ENCODE measurements at regions not wholly inside any gene's neighbourhood (a gene's known extent, or its start where the extent isn't known, plus 50 kb on each side); places are given as distances from the start of the nearest gene placed in this dataset.

DNA sequence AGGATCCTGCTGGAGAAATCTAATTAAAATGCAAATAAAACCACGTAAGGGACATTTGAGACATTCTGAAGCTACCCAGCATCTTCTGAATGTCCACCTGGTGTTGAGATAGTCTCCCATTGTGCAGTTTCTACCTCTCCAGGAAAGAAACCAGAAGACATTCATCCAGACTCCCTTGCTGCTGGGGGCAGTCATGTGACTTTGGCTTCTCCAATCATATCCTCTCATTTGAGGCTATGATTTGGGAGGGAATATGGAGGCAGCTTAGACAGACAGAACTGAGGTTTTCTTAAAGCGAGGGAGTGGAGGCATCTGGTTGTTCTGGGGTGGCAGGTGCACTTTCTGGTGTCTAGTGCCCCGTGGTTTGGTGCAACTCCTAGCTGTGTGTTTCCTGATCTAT lies 315.2 kb upstream of the SULF2 start:
- Mint-ChIP-seq H3K27me3 (peaks cover under 1% of the 10 kb centered on the region), H3K4me3 (no peak overlapping the region), H3K36me3 (no peaks in the 10 kb centered on the region), H3K27ac (no peak overlapping the region), H3K9me3 (ENCODE audit: low read depth) (no peaks in the 10 kb centered on the region), H3K4me1 (ENCODE audit: low read depth) (no peaks in the 10 kb centered on the region)

DNA sequence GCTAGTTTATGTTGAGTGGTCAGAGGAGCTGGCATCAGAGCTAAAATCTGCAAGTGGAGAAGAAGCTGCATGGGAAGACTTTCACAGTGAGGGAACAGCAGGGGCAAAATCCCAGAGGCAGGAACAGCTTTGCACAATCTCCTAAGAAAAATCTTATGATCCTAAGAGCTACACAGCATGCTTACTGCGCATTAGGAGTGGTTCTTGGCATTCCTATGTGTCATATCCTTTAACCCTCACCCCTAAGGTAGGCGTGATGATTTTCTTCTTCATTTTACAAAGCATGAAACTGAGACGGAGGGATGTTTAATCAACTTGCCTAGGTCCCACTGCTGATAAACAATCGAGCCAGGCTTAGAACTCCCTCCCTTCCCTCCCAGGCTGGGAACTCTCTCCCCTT lies 313.6 kb upstream of the SULF2 start:
- no peaks in the 10 kb centered on the region for H3K36me3 Mint-ChIP-seq
- no peak overlapping the region for H3K27ac Mint-ChIP-seq
- no peaks in the 10 kb centered on the region for H3K4me1 Mint-ChIP-seq (ENCODE audit: low read depth)
- no peaks in the 10 kb centered on the region for H3K9me3 Mint-ChIP-seq (ENCODE audit: low read depth)
- H3K4me3 Mint-ChIP-seq, result no peak overlapping the region
- H3K27me3 Mint-ChIP-seq, result no peaks in the 10 kb centered on the region

DNA sequence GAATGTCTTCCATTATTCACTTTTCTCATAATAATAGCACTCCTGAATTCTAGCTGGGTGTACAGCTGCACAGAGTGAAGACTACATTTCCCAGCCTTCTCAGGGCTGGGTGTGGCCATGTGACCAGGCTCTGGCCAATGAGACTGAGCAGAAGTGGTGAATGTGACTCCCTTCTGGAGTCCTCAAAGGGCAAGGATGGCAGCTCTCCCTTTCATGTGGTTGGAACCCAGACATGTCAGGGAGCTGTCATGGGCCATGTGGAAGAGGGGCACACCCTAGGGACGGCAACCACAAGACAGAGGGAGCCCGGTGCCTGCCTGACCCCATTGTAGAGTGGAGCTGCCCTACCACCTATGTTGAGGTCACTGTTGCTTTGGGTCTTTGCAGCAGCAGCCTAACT lies 312.8 kb upstream of the SULF2 start:
- Mint-ChIP-seq H3K9me3 (ENCODE audit: low read depth) (no peaks in the 10 kb centered on the region), H3K4me1 (ENCODE audit: low read depth) (no peaks in the 10 kb centered on the region), H3K36me3 (no peaks in the 10 kb centered on the region), H3K4me3 (no peak overlapping the region), H3K27ac (no peak overlapping the region), H3K27me3 (no peaks in the 10 kb centered on the region)

DNA sequence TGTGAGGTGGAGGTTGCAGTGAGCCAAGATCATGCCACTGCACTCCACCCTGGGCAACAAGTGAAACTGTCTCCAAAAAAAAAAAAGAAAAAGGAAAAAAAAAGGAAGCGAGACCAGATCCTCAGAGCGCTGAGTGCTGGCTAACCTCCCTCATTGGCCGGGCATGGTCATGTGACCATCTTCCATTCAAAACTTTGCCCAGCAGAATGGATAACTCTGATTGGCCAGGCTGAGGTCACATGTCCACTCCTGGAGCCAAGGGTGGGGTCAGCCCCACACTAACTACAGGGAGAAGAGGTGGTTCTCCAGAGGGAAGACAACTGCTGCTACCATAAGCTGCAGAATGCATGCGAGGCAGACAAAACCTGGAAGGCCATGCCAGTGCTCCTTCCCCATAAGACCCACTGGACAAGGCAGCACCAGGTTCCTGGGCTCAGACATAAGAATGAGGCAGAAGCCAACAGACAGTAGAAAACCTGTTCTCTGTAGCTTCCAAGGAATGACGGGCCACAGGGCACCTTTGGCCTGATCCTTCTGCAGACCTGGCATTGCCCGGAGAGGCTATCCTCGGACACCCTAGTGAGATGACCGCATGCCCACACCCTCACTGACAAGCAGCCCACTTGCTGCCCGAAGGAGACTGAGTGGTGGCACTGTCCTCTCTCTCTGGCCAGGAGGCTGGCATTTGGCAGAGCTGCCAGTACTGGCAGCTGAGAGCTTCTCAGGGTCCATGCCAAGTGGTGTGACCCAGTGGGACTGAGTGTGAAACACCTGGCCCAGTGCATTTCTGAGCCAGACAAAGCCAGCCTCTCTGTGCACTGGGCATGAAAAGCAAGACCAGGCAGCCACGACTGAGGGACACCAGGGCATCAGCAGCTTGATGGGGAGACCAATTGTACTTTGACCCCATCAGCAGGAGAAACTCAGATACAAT lies 311.9 kb upstream of the SULF2 start:
- Mint-ChIP-seq H3K27me3 (no peaks in the 10 kb centered on the region), H3K9me3 (ENCODE audit: low read depth) (no peaks in the 10 kb centered on the region), H3K27ac (no peak overlapping the region), H3K4me1 (ENCODE audit: low read depth) (no peaks in the 10 kb centered on the region), H3K36me3 (no peaks in the 10 kb centered on the region), H3K4me3 (no peak overlapping the region)

DNA sequence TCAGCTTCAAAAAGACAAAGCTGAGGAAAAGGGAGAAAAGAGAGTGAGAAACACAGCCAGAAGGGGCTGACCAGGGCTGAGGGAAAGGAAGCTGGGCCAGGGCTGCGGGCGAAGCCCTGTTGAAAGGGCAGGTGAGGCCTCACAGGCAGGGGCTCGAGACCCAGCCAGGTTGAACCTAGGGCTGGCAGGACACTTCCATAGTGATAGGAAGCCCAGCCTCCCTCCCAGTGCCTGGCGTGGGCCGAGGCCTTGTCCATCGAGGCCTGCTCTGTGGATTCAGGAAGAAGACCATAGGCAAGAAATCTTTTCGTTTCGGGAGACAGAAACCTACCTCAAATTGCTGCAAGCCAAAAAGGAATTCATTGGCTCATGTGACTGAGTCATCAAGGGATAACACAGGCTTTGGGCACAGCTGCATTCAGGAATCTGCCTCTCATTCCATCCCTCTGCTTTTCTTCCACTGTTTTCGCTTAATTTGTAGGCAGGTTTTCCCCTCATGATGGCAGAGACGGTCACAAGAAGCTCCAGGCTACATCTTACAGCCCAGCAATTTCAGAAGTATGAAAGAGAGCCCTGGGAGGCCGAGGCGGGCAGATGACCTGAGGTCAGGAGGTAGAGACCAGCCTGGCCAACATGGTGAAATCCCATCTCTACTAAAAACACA lies 311.1 kb upstream of the SULF2 start:
- no peaks in the 10 kb centered on the region for H3K4me1 Mint-ChIP-seq (ENCODE audit: low read depth)
- H3K9me3 Mint-ChIP-seq (ENCODE audit: low read depth), result no peaks in the 10 kb centered on the region
- H3K36me3 Mint-ChIP-seq, result no peaks in the 10 kb centered on the region
- H3K27ac Mint-ChIP-seq, result no peak overlapping the region
- H3K4me3 Mint-ChIP-seq, result no peak overlapping the region
- no peaks in the 10 kb centered on the region for H3K27me3 Mint-ChIP-seq

DNA sequence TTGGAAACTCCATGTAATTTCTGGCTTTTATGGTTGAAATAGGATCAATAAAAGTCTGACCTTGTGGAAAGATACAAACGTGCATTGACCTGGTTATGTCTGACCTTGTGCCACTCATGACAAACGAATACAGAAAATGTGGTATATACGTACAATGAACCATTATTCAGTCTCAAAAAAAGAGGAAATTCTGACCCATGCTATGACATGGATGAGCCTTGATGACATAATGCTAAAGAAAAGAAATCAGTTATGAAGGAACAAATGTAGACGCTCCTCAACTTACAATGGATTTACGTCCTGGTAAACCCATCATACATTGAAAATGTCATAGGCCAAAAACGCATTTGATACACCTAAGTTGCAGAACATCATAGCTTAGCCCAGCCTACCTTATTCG lies 309.7 kb upstream of the SULF2 start:
- Mint-ChIP-seq H3K27me3 (peaks cover 2% of the 10 kb centered on the region), H3K4me1 (ENCODE audit: low read depth) (no peaks in the 10 kb centered on the region), H3K4me3 (no peak overlapping the region), H3K27ac (no peak overlapping the region), H3K9me3 (ENCODE audit: low read depth) (no peaks in the 10 kb centered on the region), H3K36me3 (no peaks in the 10 kb centered on the region)

DNA sequence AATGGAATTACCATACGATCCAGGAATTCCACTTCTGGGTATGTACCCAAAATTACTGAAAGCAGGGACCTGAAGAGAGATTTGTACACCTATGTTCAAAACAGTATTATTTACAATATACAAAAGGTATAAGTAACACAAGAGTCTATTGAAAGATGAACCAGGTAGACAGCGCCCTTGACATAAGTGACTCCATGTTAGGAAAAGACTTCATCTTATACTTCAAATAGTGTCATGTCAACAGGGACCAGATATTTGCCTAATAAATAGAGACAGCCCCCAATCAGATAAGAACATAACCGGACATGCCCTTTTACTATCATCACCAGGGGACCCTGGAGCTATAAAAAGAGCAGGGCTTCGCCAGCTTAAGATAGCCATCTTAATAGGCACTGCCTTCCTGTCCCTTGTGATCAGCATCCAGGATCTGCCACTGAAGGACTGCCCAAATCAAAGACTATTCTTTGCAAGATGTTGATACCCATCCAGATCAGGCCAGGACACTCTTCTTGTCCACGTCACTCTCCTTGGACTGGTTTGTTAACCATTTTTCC lies 309.0 kb upstream of the SULF2 start:
- Mint-ChIP-seq H3K27ac (no peak overlapping the region), H3K36me3 (no peaks in the 10 kb centered on the region), H3K4me1 (ENCODE audit: low read depth) (no peaks in the 10 kb centered on the region), H3K9me3 (ENCODE audit: low read depth) (no peaks in the 10 kb centered on the region), H3K4me3 (no peak overlapping the region), H3K27me3 (peaks cover 6% of the 10 kb centered on the region)

DNA sequence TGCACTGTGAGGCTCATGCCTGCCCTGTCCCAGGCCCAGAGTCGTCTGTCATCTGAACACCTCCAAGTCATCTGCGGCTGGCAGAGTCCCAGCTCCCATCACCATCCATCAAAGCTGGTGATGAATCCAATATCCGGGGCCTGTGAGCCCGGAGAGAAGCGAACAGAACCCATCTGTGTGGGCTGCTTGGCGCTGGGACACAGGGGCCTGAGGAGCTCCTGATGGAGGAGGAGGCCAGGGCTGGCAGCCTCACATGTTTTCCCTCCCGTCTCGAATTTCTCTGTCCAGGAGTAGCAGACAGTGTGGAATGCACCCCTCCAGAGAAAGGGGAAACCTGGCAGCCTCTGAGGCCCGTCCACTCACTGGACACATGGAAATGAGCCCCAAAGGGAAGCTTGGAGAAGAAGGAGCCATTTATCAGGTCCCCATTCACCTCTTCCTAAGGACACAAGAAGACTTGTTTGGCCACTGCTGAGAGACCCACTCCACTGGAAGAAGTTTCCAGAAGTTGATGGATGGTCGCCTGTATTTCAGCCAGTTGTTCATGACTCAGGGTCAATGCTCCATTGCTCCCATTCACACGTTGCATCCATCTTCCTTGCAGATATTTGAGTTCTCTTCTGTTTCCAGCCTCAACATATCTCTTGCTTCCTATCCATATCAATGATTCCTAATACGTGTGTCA lies 307.5 kb upstream of the SULF2 start:
- H3K9me3 Mint-ChIP-seq (ENCODE audit: low read depth), result no peaks in the 10 kb centered on the region

DNA sequence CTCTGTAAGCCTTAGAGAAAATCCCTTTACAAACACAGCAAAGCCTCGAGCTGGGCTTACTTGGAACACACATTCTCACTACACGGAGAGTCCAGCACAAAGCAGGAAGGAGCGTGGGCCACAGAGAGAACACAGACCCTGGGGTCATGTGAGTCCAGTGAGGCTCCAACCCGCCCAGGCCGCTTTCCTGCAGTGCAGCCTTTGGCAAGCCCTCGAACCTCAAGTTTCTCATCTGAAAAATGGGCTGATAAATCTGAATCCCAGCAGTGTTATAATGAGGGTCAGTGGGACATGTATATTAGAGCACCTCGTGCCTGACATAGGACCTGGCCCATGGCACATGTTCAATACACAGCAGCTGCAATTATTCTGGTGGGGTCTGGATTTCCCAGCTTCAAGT lies 305.5 kb upstream of the SULF2 start:
- Mint-ChIP-seq H3K36me3 (no peaks in the 10 kb centered on the region), H3K27ac (no peak overlapping the region), H3K9me3 (ENCODE audit: low read depth) (no peaks in the 10 kb centered on the region), H3K4me1 (ENCODE audit: low read depth) (no peaks in the 10 kb centered on the region), H3K27me3 (peaks cover 6% of the 10 kb centered on the region), H3K4me3 (no peak overlapping the region)

More for the DNA sequence above, 307.5 kb upstream of the SULF2 start:
- Mint-ChIP-seq H3K4me3 (no peak overlapping the region), H3K27ac (no peak overlapping the region), H3K4me1 (ENCODE audit: low read depth) (no peaks in the 10 kb centered on the region), H3K36me3 (no peaks in the 10 kb centered on the region), H3K27me3 (peaks cover 6% of the 10 kb centered on the region)

DNA sequence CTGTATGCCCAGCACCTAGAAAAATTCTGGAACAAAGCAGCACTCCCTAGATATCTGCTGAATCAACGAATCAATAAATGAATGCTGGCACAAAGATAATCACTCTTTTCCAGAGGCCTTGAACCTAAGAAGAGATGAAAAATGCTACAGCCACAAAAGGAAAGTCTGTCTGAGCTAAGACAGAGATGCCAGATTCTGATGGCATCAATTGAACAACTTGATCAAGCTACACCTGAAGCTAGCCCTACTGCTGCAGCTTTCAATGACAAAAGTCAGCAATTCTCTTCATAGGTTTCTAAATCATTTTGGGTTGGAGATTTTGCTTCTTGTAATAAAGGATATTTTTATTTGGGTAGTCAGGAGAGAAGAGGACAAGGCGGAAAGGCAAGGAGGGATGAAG lies 305.0 kb upstream of the SULF2 start:
- Mint-ChIP-seq H3K27me3 (peaks cover 6% of the 10 kb centered on the region), H3K36me3 (no peaks in the 10 kb centered on the region), H3K4me1 (ENCODE audit: low read depth) (no peaks in the 10 kb centered on the region), H3K4me3 (no peak overlapping the region), H3K9me3 (ENCODE audit: low read depth) (no peaks in the 10 kb centered on the region), H3K27ac (no peak overlapping the region)

DNA sequence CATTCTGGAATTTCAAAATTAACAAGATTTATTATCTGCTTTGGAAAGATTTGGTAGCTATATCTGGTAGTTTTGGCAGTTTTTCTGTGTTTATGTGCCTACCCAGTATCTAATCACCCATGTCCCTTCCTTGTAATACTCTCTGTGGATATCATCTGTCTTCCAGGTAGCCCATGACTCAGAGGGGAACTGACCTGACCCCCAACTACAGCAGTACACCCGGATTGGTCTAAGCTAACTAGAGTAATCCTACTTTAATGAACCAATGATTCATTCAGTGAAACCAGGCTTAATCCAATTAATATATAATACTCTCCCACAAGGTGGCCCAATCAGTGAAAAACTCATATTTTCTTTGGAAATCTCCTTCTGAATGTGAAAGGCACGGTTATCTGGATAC lies 295.3 kb upstream of the SULF2 start:
- H3K36me3 Mint-ChIP-seq, result no peaks in the 10 kb centered on the region
- no peak overlapping the region for H3K4me3 Mint-ChIP-seq
- no peaks in the 10 kb centered on the region for H3K9me3 Mint-ChIP-seq (ENCODE audit: low read depth)
- H3K27me3 Mint-ChIP-seq, result peaks cover 7% of the 10 kb centered on the region
- H3K4me1 Mint-ChIP-seq (ENCODE audit: low read depth), result no peaks in the 10 kb centered on the region
- no peak overlapping the region for H3K27ac Mint-ChIP-seq

DNA sequence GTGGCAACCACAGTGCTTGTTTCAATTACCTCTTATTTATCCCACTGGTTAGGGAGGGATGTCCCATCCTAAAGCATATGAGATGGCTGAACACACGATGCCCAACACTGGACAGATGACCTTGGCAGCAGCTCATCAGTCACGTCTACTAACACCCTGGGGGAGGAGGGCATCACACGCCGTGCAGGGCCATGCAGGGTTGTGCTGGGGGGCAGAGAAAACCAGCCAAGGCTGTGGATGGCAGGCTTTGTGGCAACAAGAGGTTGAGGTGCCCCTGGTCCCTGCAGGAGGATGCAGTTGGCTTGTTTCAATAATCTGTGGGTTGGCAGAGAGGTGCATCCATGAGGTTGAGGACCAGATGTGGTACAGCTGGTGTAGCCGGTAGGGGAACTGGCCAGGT lies 293.7 kb upstream of the SULF2 start:
- no peaks in the 10 kb centered on the region for H3K36me3 Mint-ChIP-seq
- no peak overlapping the region for H3K4me3 Mint-ChIP-seq
- no peak overlapping the region for H3K27ac Mint-ChIP-seq
- H3K4me1 Mint-ChIP-seq (ENCODE audit: low read depth), result no peaks in the 10 kb centered on the region
- H3K27me3 Mint-ChIP-seq, result peaks cover 8% of the 10 kb centered on the region
- no peaks in the 10 kb centered on the region for H3K9me3 Mint-ChIP-seq (ENCODE audit: low read depth)

DNA sequence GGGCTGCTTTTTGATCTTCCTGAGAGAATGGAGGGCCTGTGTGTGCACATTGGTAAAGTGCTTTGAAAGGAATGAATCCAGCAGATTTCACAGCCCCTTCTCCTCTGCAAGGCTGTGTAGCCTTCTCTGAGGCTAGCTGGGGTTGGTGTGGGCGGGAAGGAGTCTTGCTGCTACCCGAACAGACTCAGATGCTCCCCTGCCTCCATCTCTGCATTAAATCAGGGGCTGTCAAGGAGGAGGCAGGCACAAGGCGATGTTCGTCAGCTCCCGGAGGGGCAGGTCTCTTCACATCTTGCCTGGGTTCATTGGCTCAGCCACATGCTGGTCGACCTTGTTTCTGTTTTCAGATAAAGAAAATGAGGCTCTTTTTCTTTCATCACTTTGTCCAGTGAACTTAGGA lies 291.5 kb upstream of the SULF2 start:
- Mint-ChIP-seq H3K4me1 (ENCODE audit: low read depth) (no peaks in the 10 kb centered on the region), H3K4me3 (no peak overlapping the region), H3K27me3 (peaks cover 10% of the 10 kb centered on the region), H3K36me3 (no peaks in the 10 kb centered on the region), H3K9me3 (ENCODE audit: low read depth) (no peaks in the 10 kb centered on the region), H3K27ac (no peak overlapping the region)

DNA sequence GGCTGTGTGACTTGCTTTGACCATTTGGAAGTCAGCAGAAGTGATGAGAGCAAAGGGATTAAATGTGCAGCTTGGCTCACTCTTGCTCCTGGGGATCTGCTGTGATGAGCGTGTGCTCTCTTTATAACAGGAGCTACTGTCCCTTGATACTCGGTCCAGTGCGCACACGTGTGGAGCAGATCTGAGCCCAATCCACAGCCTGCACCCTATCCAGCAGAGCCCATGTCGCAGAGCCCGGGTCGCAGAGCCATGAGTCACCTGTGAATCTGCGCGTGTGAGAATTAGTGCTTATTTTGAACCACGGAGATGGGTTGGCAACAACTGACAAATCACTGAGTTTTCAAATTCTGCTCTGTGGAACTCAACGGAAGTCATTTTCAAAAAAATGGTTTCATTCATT lies 291.0 kb upstream of the SULF2 start:
- H3K36me3 Mint-ChIP-seq, result no peaks in the 10 kb centered on the region
- H3K27me3 Mint-ChIP-seq, result peaks cover 8% of the 10 kb centered on the region
- no peak overlapping the region for H3K27ac Mint-ChIP-seq

DNA sequence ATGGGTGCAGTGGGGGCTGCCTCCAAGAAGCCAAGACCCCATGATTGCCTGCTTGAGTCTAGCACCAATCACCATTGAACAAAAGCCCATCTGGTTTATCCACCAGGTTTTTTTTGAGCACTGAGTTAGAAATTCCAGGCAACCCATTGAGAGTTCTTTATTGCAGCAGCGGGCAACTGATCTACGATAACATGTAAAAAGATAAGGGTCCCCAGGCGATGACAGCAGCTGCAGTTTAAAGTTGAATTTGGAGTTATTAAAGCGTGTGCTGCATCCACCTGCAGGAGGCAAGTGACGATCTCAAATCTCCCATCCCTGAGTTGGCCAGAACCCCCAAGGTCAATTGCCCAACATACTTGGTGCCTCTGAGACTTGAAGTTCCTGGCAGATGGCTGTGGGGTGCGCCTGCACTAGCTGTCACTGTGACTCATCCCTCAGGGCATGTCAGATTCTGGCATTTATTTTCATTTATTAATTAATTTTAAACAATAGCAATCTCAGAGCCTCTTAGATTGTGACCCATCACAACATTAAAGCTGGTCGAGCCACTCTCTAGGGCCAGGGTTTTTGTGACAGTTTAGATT lies 290.4 kb upstream of the SULF2 start:
- Mint-ChIP-seq H3K36me3 (no peaks in the 10 kb centered on the region), H3K4me1 (ENCODE audit: low read depth) (no peaks in the 10 kb centered on the region), H3K27ac (no peak overlapping the region), H3K4me3 (no peak overlapping the region), H3K27me3 (peaks cover 8% of the 10 kb centered on the region), H3K9me3 (ENCODE audit: low read depth) (no peaks in the 10 kb centered on the region)

More for the DNA sequence above, 291.0 kb upstream of the SULF2 start:
- Mint-ChIP-seq H3K9me3 (ENCODE audit: low read depth) (no peaks in the 10 kb centered on the region), H3K4me3 (no peak overlapping the region), H3K4me1 (ENCODE audit: low read depth) (no peaks in the 10 kb centered on the region)

Data from activated naive CD8-positive, alpha-beta T cell (primary cell).